ENCODE measurements at regions not wholly inside any gene's neighbourhood (a gene's known extent, or its start where the extent isn't known, plus 50 kb on each side); places are given as distances from the start of the nearest gene placed in this dataset.
A peak's percentile ranks its signal among the peaks of the same experiment; 100 is the strongest.

GRCh38 chr20:22366631-22367030 lies 217.7 kb downstream of the FOXA2 start:
- no peak for DNase-seq

GRCh38 chr20:22354647-22355046 lies 229.7 kb downstream of the FOXA2 start:
- no peak for DNase-seq

- DNase-seq: no peak
Observed at GRCh38 chr20:22353586-22353985, 230.8 kb downstream of the FOXA2 start.

- no peak for DNase-seq
Observed at GRCh38 chr20:22352019-22352418, 232.4 kb downstream of the FOXA2 start.

- DNase-seq: no peak
Observed at GRCh38 chr20:22350624-22351023, 233.7 kb downstream of the FOXA2 start.

GRCh38 chr20:22348010-22348409 lies 236.4 kb downstream of the FOXA2 start:
- no peak for DNase-seq

GRCh38 chr20:22346716-22347115 lies 237.7 kb downstream of the FOXA2 start:
- no peak for DNase-seq

- DNase-seq: no peak
Observed at GRCh38 chr20:22343612-22344011, 240.8 kb downstream of the FOXA2 start.

- DNase-seq: no peak
Observed at GRCh38 chr20:22342410-22342809, 242.0 kb downstream of the FOXA2 start.

- no peak for DNase-seq
Observed at GRCh38 chr20:22341508-22341907, 242.9 kb downstream of the FOXA2 start.

GRCh38 chr20:22339946-22340345 lies 244.4 kb downstream of the FOXA2 start:
- no peak for DNase-seq

GRCh38 chr20:22339091-22339881 lies 245.1 kb downstream of the FOXA2 start:
- DNase-seq: peak; percentile 69

- DNase-seq: peak; percentile 13
Observed at GRCh38 chr20:22338140-22338708, 246.1 kb downstream of the FOXA2 start.

- DNase-seq: no peak
Observed at GRCh38 chr20:22335210-22335609, 249.2 kb downstream of the FOXA2 start.

- DNase-seq: peak; percentile 75
Observed at GRCh38 chr20:22333885-22334545, 250.4 kb downstream of the FOXA2 start.

- no peak for DNase-seq
Observed at GRCh38 chr20:22324505-22324904, 259.9 kb downstream of the FOXA2 start.

GRCh38 chr20:22322513-22322912 lies 261.9 kb downstream of the FOXA2 start:
- DNase-seq: no peak

GRCh38 chr20:22321191-22321590 lies 263.2 kb downstream of the FOXA2 start:
- no peak for DNase-seq

GRCh38 chr20:22320245-22320915 lies 264.0 kb downstream of the FOXA2 start:
- DNase-seq: peak; percentile 52

- no peak for DNase-seq
Observed at GRCh38 chr20:22315771-22316170, 268.6 kb downstream of the FOXA2 start.

GRCh38 chr20:22315073-22315472 lies 269.3 kb downstream of the FOXA2 start:
- DNase-seq: no peak

- peak; percentile 18 for DNase-seq
Observed at GRCh38 chr20:22312744-22313346, 271.5 kb downstream of the FOXA2 start.

- DNase-seq: no peak
Observed at GRCh38 chr20:22308934-22309333, 275.4 kb downstream of the FOXA2 start.

Measured in NCI-H526 treated with DMSO at 0.1 percent for 48 hours (cell line).